CD14-positive monocyte (primary cell): ENCODE measurements at regions not wholly inside any gene's neighbourhood (a gene's known extent, or its start where the extent isn't known, plus 50 kb on each side); places are given as distances from the start of the nearest gene placed in this dataset.

Experiments used
- DNase-seq, 3 donors: peaks; one replicate each; pipeline ENCODE4 v3.0.0-alpha.2; 2011 to 2022
- H2AFZ ChIP-seq: 2 replicates; pipeline ENCODE4 v1.6.0; 2012; ENCODE audit warnings: mild to moderate bottlenecking, low read depth, low read length, inconsistent platforms; ENCODE audit not compliant: insufficient read depth, poor library complexity, severe bottlenecking
- H3K27ac ChIP-seq, 2 donors: 1 replicate in 1 of 2; 2 replicates in 1 of 2; pipeline ENCODE4 v1.5.1; 2012 to 2013; ENCODE audit warnings: low read length in 2 of 2, control low read depth in 1 of 2, inconsistent platforms in 1 of 2, low read depth in 1 of 2, mild to moderate bottlenecking in 1 of 2
- H3K27me3 ChIP-seq, 2 donors: one replicate each; pipeline versions ENCODE4 v1.6.0 to v1.6.1; 2011 to 2013; ENCODE audit warnings: low read length in 2 of 2; ENCODE audit not compliant: control insufficient read depth in 2 of 2, insufficient read depth in 2 of 2
- H3K36me3 ChIP-seq, 2 donors: replicated peaks in 1 of 2; 1 replicate in 1 of 2; 2 replicates in 1 of 2; pipeline versions ENCODE4 v1.5.1 to v1.6.1; 2012 to 2013; ENCODE audit warnings: low read length in 2 of 2, control low read depth in 1 of 2, inconsistent platforms in 1 of 2, mild to moderate bottlenecking in 1 of 2; ENCODE audit not compliant: insufficient read depth in 2 of 2, control insufficient read depth in 1 of 2
- H3K4me1 ChIP-seq, 2 donors: 1 replicate in 1 of 2; 2 replicates in 1 of 2; pipeline versions ENCODE4 v1.5.1 to v1.6.1; 2012 to 2013; ENCODE audit warnings: low read length in 2 of 2, control low read depth in 1 of 2, inconsistent platforms in 1 of 2, mild to moderate bottlenecking in 1 of 2, moderate library complexity in 1 of 2; ENCODE audit not compliant: insufficient read depth in 2 of 2, control insufficient read depth in 1 of 2
- H3K4me2 ChIP-seq: replicated peaks from 2 replicates; pipeline ENCODE3; 2012; ENCODE audit warnings: low read length, moderate library complexity, mild to moderate bottlenecking; ENCODE audit not compliant: poor library complexity, severe bottlenecking; ENCODE audit errors: extremely low read depth
- H3K4me3 ChIP-seq, 3 experiments: fragments of 200-600 bp in 1 of 3; sonication (generic) in 1 of 3; replicated peaks in 1 of 3; 1 replicate in 2 of 3; 2 replicates in 1 of 3; pipeline ENCODE4 v1.5.1; 2011 to 2013; ENCODE audit warnings: low read length in 3 of 3, mild to moderate bottlenecking in 3 of 3, control low read depth in 2 of 3, low read depth in 2 of 3, inconsistent platforms in 1 of 3, moderate library complexity in 1 of 3
- H3K79me2 ChIP-seq: 2 replicates; pipeline ENCODE4 v1.6.0; 2012; ENCODE audit warnings: mild to moderate bottlenecking, control low read depth, inconsistent platforms, low read length, moderate library complexity; ENCODE audit not compliant: insufficient read depth
- H3K9ac ChIP-seq: 2 replicates; pipeline ENCODE4 v1.6.0; 2017; ENCODE audit warnings: low read length, mild to moderate bottlenecking; ENCODE audit not compliant: insufficient read depth, poor library complexity, severe bottlenecking
- H3K9me3 ChIP-seq, 2 donors: replicated peaks in 1 of 2; 1 replicate in 1 of 2; 2 replicates in 1 of 2; pipeline versions ENCODE4 v1.5.1 to v1.6.1; 2012 to 2013; ENCODE audit warnings: low read length in 2 of 2, control low read depth in 1 of 2; ENCODE audit not compliant: control insufficient read depth in 1 of 2, insufficient read depth in 1 of 2
- H4K20me1 ChIP-seq: 2 replicates; pipeline ENCODE4 v1.6.0; 2012; ENCODE audit warnings: mild to moderate bottlenecking, low read length, control low read depth, moderate library complexity; ENCODE audit not compliant: insufficient read depth
- H3K27ac Mint-ChIP-seq, 7 donors: one replicate each; pipeline ENCODE4 v1.8.0; 2020; ENCODE audit warnings: mild to moderate bottlenecking in 7 of 7, mixed read lengths in 7 of 7, moderate library complexity in 6 of 7, inconsistent platforms in 2 of 7
- H3K27me3 Mint-ChIP-seq, 3 donors: one replicate each; pipeline ENCODE4 v1.8.0; 2021 to 2022; ENCODE audit warnings: low read depth in 3 of 3, mild to moderate bottlenecking in 3 of 3, mixed read lengths in 3 of 3, moderate library complexity in 3 of 3, inconsistent platforms in 1 of 3
- H3K36me3 Mint-ChIP-seq, 2 donors: one replicate each; pipeline ENCODE4 v1.8.0; 2020; ENCODE audit warnings: mixed read lengths in 2 of 2, inconsistent platforms in 1 of 2, mild to moderate bottlenecking in 1 of 2
- H3K4me1 Mint-ChIP-seq: one replicate; pipeline ENCODE4 v1.8.0; 2020; ENCODE audit warnings: mild to moderate bottlenecking, mixed read lengths
- H3K4me3 Mint-ChIP-seq, 2 donors: one replicate each; pipeline ENCODE4 v1.8.0; 2020; ENCODE audit warnings: mild to moderate bottlenecking in 2 of 2, mixed read lengths in 2 of 2, moderate library complexity in 1 of 2
- H3K9me3 Mint-ChIP-seq, 7 donors: one replicate each; pipeline ENCODE4 v1.8.0; 2020 to 2022; ENCODE audit warnings: mixed read lengths in 7 of 7, mild to moderate bottlenecking in 6 of 7, moderate library complexity in 6 of 7, inconsistent platforms in 2 of 7
- WGBS: methylation state at CpG from one replicate; pipeline ENCODE4 v1.1.5; 2013; ENCODE audit warnings: missing lambda C conversion rate; ENCODE audit not compliant: insufficient coverage; 5-methylcytosine and 5-hydroxymethylcytosine counted together
- intact Hi-C, 2 donors: fragments of 100-400 bp; cut with micrococcal nuclease; formaldehyde crosslinking; loops; one replicate each; pipeline versions ENCODE4 v1.15.0 to v1.15.1; 2023
- TF ChIP-seq, protein P1 (sequence below): fragments of 200-600 bp; IDR thresholded peaks from one replicate; pipeline ENCODE4 v1.8.0; 2022; ENCODE audit warnings: antibody characterized with exemption, mild to moderate bottlenecking

GRCh38 chr10:62456611-62457101 lies 82.5 kb downstream of the ZNF365 start:
- DNase-seq, result peak; percentile 43 to 55 (median 49)
- Mint-ChIP-seq H3K4me3 (no peak overlapping the region), H3K27ac (peak overlapping the region in 4 of 7 donors; percentile 15 to 70 (median 54)), H3K27me3 (peaks cover 0 to 1% (median 0%) of the 10 kb centered on the region in 3 donors), H3K36me3 (no peaks in the 10 kb centered on the region), H3K4me1 (peaks cover 26% of the 10 kb centered on the region), H3K9me3 (peaks cover 0 to 3% (median 1%) of the 10 kb centered on the region in 7 donors)
- Histone ChIP-seq H3K27me3 (no peaks in the 10 kb centered on the region), H3K27ac (no peak overlapping the region), H3K36me3 (no peaks in the 10 kb centered on the region), H3K4me1 (peaks cover 24 to 27% of the 10 kb centered on the region in 2 donors), H3K79me2 (no peaks in the 10 kb centered on the region), H3K9ac (no peak overlapping the region), H4K20me1 (no peaks in the 10 kb centered on the region), H3K4me3 (no peak overlapping the region), H2AFZ (peak overlapping the region; percentile 27), H3K9me3 (no peaks in the 10 kb centered on the region), H3K4me2 (no peak overlapping the region)
- TF ChIP-seq, protein P1, sequence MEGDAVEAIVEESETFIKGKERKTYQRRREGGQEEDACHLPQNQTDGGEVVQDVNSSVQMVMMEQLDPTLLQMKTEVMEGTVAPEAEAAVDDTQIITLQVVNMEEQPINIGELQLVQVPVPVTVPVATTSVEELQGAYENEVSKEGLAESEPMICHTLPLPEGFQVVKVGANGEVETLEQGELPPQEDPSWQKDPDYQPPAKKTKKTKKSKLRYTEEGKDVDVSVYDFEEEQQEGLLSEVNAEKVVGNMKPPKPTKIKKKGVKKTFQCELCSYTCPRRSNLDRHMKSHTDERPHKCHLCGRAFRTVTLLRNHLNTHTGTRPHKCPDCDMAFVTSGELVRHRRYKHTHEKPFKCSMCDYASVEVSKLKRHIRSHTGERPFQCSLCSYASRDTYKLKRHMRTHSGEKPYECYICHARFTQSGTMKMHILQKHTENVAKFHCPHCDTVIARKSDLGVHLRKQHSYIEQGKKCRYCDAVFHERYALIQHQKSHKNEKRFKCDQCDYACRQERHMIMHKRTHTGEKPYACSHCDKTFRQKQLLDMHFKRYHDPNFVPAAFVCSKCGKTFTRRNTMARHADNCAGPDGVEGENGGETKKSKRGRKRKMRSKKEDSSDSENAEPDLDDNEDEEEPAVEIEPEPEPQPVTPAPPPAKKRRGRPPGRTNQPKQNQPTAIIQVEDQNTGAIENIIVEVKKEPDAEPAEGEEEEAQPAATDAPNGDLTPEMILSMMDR, result no peak
- intact Hi-C loops, result no loop called here
- 25% methylated on average over 3 of the region's 5 CpGs for WGBS

- WGBS, result no CpG with 5 or more reads among the region's 2 CpGs
- intact Hi-C loops, result no loop called here
- Mint-ChIP-seq H3K27ac (peak overlapping the region in 3 of 7 donors; percentile 15 to 70 (median 41)), H3K9me3 (peaks cover 0 to 3% (median 2%) of the 10 kb centered on the region in 7 donors), H3K4me1 (peaks cover 26% of the 10 kb centered on the region), H3K4me3 (no peak overlapping the region), H3K36me3 (no peaks in the 10 kb centered on the region), H3K27me3 (peaks cover 0 to 1% (median 0%) of the 10 kb centered on the region in 3 donors)
- no peaks in the 10 kb centered on the region for H3K9me3 ChIP-seq
- no peak overlapping the region for H2AFZ ChIP-seq
- no peaks in the 10 kb centered on the region for H3K27me3 ChIP-seq
- H4K20me1 ChIP-seq, result no peaks in the 10 kb centered on the region
- TF ChIP-seq, protein P1, result no peak
- H3K79me2 ChIP-seq, result no peaks in the 10 kb centered on the region
- no peak overlapping the region for H3K27ac ChIP-seq
- H3K9ac ChIP-seq, result no peak overlapping the region
- no peak overlapping the region for H3K4me2 ChIP-seq
- no peak overlapping the region for H3K4me3 ChIP-seq
- peaks cover 24 to 27% of the 10 kb centered on the region in 2 donors for H3K4me1 ChIP-seq
- H3K36me3 ChIP-seq, result no peaks in the 10 kb centered on the region
- no peak for DNase-seq
Observed at GRCh38 chr10:62457196-62457595, 83.0 kb downstream of the ZNF365 start.
